GM23248 (cell line): ENCODE measurements at regions not wholly inside any gene's neighbourhood (a gene's known extent, or its start where the extent isn't known, plus 50 kb on each side); places are given as distances from the start of the nearest gene placed in this dataset.

Experiments used
- EZH2 ChIP-seq: fragments of 200-600 bp; sonication (generic); IDR thresholded peaks from 2 replicates; pipeline ENCODE4 v1.6.1; 2018; ENCODE audit warnings: antibody characterized with exemption, mild to moderate bottlenecking; ENCODE audit not compliant: insufficient read depth, poor library complexity, severe bottlenecking
- EZH2phosphoT487 ChIP-seq: fragments of 200-600 bp; sonication (generic); IDR thresholded peaks from 2 replicates; pipeline ENCODE4 v1.6.1; 2018; ENCODE audit warnings: antibody characterized with exemption, moderate library complexity, mild to moderate bottlenecking, low read depth; ENCODE audit not compliant: insufficient read depth

DNA sequence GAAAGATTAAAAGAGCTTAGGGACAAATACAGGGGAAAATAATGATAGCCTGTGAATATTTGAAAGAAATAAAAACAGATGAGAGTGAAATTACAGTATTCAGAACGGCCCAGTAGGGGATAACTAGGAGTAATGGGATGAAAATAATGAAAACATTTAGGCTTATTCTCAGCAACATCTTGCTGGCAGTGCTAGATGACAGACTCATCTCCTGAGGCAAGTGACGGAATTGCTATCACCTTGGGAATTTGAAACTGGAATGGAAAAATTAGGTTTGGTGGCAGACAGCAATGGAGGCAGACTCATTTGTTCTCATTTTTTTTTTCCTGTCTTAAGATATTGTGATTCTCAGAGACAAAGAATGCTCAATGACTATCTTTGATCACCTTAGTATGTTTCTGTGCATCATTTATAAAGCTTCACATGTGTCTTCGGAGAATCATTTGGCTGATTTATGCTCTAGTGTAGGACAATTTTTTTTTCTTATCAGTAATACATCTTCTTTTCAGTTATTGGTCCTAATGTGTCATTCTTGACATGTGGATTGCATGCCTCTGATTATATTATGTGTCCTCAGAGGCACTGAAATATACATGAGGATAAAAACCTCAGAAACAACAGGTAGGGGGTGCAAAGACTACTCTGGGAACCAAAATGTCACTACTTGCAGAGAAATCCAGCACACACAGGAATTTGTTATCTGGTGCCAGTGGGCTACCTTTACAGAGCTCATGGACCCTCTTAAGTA is 711.7 kb downstream of the EDEM1 start:
- no peak for TF ChIP-seq EZH2
- no peak for TF ChIP-seq EZH2phosphoT487
